ENCODE measurements at regions not wholly inside any gene's neighbourhood (a gene's known extent, or its start where the extent isn't known, plus 50 kb on each side); places are given as distances from the start of the nearest gene placed in this dataset.

GRCh38 chr9:70477907-70478480, 63.5 kb upstream of the KLF9 start:
- TF ChIP-seq GABPB1 (CRISPR knock-in tag; IDR thresholded peaks at IDR 0.05) (no peak), NFE2L1 (CRISPR knock-in tag; IDR thresholded peaks at IDR 0.05) (no peak), MYBL2 (CRISPR knock-in tag; IDR thresholded peaks at IDR 0.05) (no peak), OVOL2 (CRISPR knock-in tag; IDR thresholded peaks at IDR 0.05; ENCODE audit: borderline replicate concordance) (no peak), ZMAT4 (CRISPR knock-in tag; IDR thresholded peaks at IDR 0.05) (no peak), CREM (CRISPR knock-in tag; IDR thresholded peaks at IDR 0.05) (no peak), PRRX2 (CRISPR knock-in tag; IDR thresholded peaks at IDR 0.05) (no peak), FOXK1 (CRISPR knock-in tag; IDR thresholded peaks at IDR 0.05) (no peak), ZSCAN18 (CRISPR knock-in tag; IDR thresholded peaks at IDR 0.05) (no peak)
- TF ChIP-seq, protein P1, sequence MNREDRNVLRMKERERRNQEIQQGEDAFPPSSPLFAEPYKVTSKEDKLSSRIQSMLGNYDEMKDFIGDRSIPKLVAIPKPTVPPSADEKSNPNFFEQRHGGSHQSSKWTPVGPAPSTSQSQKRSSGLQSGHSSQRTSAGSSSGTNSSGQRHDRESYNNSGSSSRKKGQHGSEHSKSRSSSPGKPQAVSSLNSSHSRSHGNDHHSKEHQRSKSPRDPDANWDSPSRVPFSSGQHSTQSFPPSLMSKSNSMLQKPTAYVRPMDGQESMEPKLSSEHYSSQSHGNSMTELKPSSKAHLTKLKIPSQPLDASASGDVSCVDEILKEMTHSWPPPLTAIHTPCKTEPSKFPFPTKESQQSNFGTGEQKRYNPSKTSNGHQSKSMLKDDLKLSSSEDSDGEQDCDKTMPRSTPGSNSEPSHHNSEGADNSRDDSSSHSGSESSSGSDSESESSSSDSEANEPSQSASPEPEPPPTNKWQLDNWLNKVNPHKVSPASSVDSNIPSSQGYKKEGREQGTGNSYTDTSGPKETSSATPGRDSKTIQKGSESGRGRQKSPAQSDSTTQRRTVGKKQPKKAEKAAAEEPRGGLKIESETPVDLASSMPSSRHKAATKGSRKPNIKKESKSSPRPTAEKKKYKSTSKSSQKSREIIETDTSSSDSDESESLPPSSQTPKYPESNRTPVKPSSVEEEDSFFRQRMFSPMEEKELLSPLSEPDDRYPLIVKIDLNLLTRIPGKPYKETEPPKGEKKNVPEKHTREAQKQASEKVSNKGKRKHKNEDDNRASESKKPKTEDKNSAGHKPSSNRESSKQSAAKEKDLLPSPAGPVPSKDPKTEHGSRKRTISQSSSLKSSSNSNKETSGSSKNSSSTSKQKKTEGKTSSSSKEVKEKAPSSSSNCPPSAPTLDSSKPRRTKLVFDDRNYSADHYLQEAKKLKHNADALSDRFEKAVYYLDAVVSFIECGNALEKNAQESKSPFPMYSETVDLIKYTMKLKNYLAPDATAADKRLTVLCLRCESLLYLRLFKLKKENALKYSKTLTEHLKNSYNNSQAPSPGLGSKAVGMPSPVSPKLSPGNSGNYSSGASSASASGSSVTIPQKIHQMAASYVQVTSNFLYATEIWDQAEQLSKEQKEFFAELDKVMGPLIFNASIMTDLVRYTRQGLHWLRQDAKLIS (CRISPR knock-in tag; IDR thresholded peaks at IDR 0.05; ENCODE audit: borderline replicate concordance): no peak
- DNase-seq (ENCODE audit: low spot score): no peak
- no peak for ATAC-seq
- ChIA-PET CTCF (interaction anchor here (0.7 kb wide), 1 partner anchor 109 kb away, joined by 3 read pairs; no protein-coding TSS in a partner anchor), POLR2A (no interaction called here)
- Mint-ChIP-seq H3K4me3 (no peak overlapping the region), H3K36me3 (no peaks in the 10 kb centered on the region), H3K27ac (no peak overlapping the region), H3K27me3 (ENCODE audit: low read depth) (no peaks in the 10 kb centered on the region; the same call in 1 of the 2 replicates), H3K9me3 (peaks cover 6% of the 10 kb centered on the region; the same call in 1 of the 2 replicates), H3K4me1 (peaks cover 22% of the 10 kb centered on the region)

- ChIA-PET CTCF (no interaction called here), POLR2A (no interaction called here)
- Mint-ChIP-seq H3K9me3 (peaks cover 6% of the 10 kb centered on the region; the same call in 1 of the 2 replicates), H3K27ac (no peak overlapping the region), H3K4me3 (no peak overlapping the region), H3K4me1 (peaks cover 22% of the 10 kb centered on the region), H3K36me3 (no peaks in the 10 kb centered on the region), H3K27me3 (ENCODE audit: low read depth) (no peaks in the 10 kb centered on the region; the same call in 1 of the 2 replicates)
- ATAC-seq (no peak), DNase-seq (ENCODE audit: low spot score) (no peak)
- TF ChIP-seq IRF2 (CRISPR knock-in tag; IDR thresholded peaks at IDR 0.05; ENCODE audit: borderline replicate concordance, low read depth) (no peak), EMX1 (CRISPR knock-in tag; IDR thresholded peaks at IDR 0.05) (no peak), SMAD4 (CRISPR knock-in tag; IDR thresholded peaks at IDR 0.05) (no peak), CREM (CRISPR knock-in tag; IDR thresholded peaks at IDR 0.05) (no peak), NR2C2 (CRISPR knock-in tag; IDR thresholded peaks at IDR 0.05) (no peak), GTF2I (CRISPR knock-in tag; conservative IDR thresholded peaks at IDR 0.05) (no peak)
- TF ChIP-seq, protein P2, sequence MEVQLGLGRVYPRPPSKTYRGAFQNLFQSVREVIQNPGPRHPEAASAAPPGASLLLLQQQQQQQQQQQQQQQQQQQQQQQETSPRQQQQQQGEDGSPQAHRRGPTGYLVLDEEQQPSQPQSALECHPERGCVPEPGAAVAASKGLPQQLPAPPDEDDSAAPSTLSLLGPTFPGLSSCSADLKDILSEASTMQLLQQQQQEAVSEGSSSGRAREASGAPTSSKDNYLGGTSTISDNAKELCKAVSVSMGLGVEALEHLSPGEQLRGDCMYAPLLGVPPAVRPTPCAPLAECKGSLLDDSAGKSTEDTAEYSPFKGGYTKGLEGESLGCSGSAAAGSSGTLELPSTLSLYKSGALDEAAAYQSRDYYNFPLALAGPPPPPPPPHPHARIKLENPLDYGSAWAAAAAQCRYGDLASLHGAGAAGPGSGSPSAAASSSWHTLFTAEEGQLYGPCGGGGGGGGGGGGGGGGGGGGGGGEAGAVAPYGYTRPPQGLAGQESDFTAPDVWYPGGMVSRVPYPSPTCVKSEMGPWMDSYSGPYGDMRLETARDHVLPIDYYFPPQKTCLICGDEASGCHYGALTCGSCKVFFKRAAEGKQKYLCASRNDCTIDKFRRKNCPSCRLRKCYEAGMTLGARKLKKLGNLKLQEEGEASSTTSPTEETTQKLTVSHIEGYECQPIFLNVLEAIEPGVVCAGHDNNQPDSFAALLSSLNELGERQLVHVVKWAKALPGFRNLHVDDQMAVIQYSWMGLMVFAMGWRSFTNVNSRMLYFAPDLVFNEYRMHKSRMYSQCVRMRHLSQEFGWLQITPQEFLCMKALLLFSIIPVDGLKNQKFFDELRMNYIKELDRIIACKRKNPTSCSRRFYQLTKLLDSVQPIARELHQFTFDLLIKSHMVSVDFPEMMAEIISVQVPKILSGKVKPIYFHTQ (CRISPR knock-in tag; IDR thresholded peaks at IDR 0.05): no peak
- TF ChIP-seq, protein P3, sequence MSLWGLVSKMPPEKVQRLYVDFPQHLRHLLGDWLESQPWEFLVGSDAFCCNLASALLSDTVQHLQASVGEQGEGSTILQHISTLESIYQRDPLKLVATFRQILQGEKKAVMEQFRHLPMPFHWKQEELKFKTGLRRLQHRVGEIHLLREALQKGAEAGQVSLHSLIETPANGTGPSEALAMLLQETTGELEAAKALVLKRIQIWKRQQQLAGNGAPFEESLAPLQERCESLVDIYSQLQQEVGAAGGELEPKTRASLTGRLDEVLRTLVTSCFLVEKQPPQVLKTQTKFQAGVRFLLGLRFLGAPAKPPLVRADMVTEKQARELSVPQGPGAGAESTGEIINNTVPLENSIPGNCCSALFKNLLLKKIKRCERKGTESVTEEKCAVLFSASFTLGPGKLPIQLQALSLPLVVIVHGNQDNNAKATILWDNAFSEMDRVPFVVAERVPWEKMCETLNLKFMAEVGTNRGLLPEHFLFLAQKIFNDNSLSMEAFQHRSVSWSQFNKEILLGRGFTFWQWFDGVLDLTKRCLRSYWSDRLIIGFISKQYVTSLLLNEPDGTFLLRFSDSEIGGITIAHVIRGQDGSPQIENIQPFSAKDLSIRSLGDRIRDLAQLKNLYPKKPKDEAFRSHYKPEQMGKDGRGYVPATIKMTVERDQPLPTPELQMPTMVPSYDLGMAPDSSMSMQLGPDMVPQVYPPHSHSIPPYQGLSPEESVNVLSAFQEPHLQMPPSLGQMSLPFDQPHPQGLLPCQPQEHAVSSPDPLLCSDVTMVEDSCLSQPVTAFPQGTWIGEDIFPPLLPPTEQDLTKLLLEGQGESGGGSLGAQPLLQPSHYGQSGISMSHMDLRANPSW (CRISPR knock-in tag; conservative IDR thresholded peaks at IDR 0.05; ENCODE audit: low read depth): no peak
These were observed 62.8 kb upstream of the KLF9 start for GRCh38 chr9:70477146-70477745.

Measured in WTC11 (cell line).